ENCODE measurements at regions not wholly inside any gene's neighbourhood (a gene's known extent, or its start where the extent isn't known, plus 50 kb on each side); places are given as distances from the start of the nearest gene placed in this dataset.
"Not testable (repeated sequence)": the region's sequence is repeated elsewhere in the genome, so short reads cannot be mapped to it uniquely, and the experiment has no call there.

- H3K4me3 ChIP-seq (ENCODE audit: low read depth, low read length): no peak overlapping the region
- no peak for TF ChIP-seq CTCF (conservative IDR thresholded peaks at IDR 0.05; ENCODE audit: low read depth, low read length)
- no peak for DNase-seq (ENCODE audit: low read depth)
Measured at GRCh38 chr12:12007001-12007712, 63.6 kb upstream of the BCL2L14 start.

- no peak for DNase-seq (ENCODE audit: low read depth)
- H3K4me3 ChIP-seq (ENCODE audit: low read depth, low read length): no peak overlapping the region
- no peak for TF ChIP-seq CTCF (conservative IDR thresholded peaks at IDR 0.05; ENCODE audit: low read depth, low read length)
Measured at GRCh38 chr12:12007713-12008231, 63.0 kb upstream of the BCL2L14 start.

- no peak overlapping the region for H3K4me3 ChIP-seq (ENCODE audit: low read depth, low read length)
- DNase-seq (ENCODE audit: low read depth): no peak
- TF ChIP-seq CTCF (conservative IDR thresholded peaks at IDR 0.05; ENCODE audit: low read depth, low read length): peak; percentile 55
Measured at GRCh38 chr12:12008232-12008850, 62.4 kb upstream of the BCL2L14 start.

GRCh38 chr12:12008931-12009611 lies 61.7 kb upstream of the BCL2L14 start:
- H3K4me3 ChIP-seq (ENCODE audit: low read depth, low read length): no peak overlapping the region
- TF ChIP-seq CTCF (conservative IDR thresholded peaks at IDR 0.05; ENCODE audit: low read depth, low read length): peak; percentile 42
- peak; percentile 65 for DNase-seq (ENCODE audit: low read depth)

GRCh38 chr12:12009749-12010276 lies 60.9 kb upstream of the BCL2L14 start:
- H3K4me3 ChIP-seq (ENCODE audit: low read depth, low read length); DNase-seq (ENCODE audit: low read depth): not testable (repeated sequence)

GRCh38 chr12:12010277-12011039 lies 60.3 kb upstream of the BCL2L14 start:
- DNase-seq (ENCODE audit: low read depth): no peak

More at GRCh38 chr12:12010277-12011039, 60.3 kb upstream of the BCL2L14 start:
- H3K4me3 ChIP-seq (ENCODE audit: low read depth, low read length): no peak overlapping the region
- TF ChIP-seq CTCF (conservative IDR thresholded peaks at IDR 0.05; ENCODE audit: low read depth, low read length): no peak
